H1 (cell line): ENCODE measurements at regions not wholly inside any gene's neighbourhood (a gene's known extent, or its start where the extent isn't known, plus 50 kb on each side); places are given as distances from the start of the nearest gene placed in this dataset.

Experiments used
- CTCF ChIA-PET: fragments of 300-600 bp; sonication (Branson Sonifier 250); formaldehyde crosslinking; loops from one replicate; lab custom pipeline; 2021; ENCODE audit not compliant: partially characterized antibody; lab: Charles Lee
- POLR2A ChIA-PET: fragments of 300-600 bp; sonication (Branson Sonifier 250); formaldehyde crosslinking; loops from one replicate; lab custom pipeline; 2021; ENCODE audit warnings: inconsistent platforms; ENCODE audit not compliant: partially characterized antibody; lab: Charles Lee
- DNase-seq, 2 experiments: peaks; one replicate each; pipeline versions ENCODE4 v3.0.0 to v3.0.0-alpha.2; 2010 to 2022; ENCODE audit warnings: low spot score in 2 of 2, low read depth in 1 of 2, mixed read lengths in 1 of 2
- FAIRE-seq: peaks from 2 replicates; lab custom pipeline; 2011; peaks lifted over from hg19 to GRCh38; lab: Jason Lieb, UNC
- H2AFZ ChIP-seq: 2 replicates; pipeline ENCODE4 v1.8.1; 2012; ENCODE audit warnings: low read length, inconsistent platforms
- H2AK5ac ChIP-seq: 2 replicates; pipeline ENCODE4 v1.6.1; 2013; ENCODE audit warnings: low read depth, low read length
- H2BK120ac ChIP-seq: replicated peaks from 2 replicates; pipeline ENCODE3; 2013; ENCODE audit warnings: low read depth, low read length, inconsistent platforms
- H2BK12ac ChIP-seq: 2 replicates; pipeline ENCODE4 v1.6.1; 2013; ENCODE audit warnings: low read depth, low read length
- H2BK15ac ChIP-seq: 2 replicates; pipeline ENCODE4 v1.6.1; 2013; ENCODE audit warnings: low read length
- H2BK20ac ChIP-seq: 2 replicates; pipeline ENCODE4 v1.6.1; 2013; ENCODE audit warnings: low read length
- H2BK5ac ChIP-seq: 2 replicates; pipeline ENCODE4 v1.6.1; 2013; ENCODE audit warnings: low read depth, low read length
- H3K14ac ChIP-seq: 2 replicates; pipeline ENCODE4 v1.6.1; 2013; ENCODE audit warnings: inconsistent platforms; ENCODE audit not compliant: insufficient read length
- H3K18ac ChIP-seq: 2 replicates; pipeline ENCODE4 v1.6.1; 2013; ENCODE audit warnings: low read length; ENCODE audit errors: extremely low read depth
- H3K23ac ChIP-seq: 2 replicates; pipeline ENCODE4 v1.6.1; 2013; ENCODE audit warnings: inconsistent platforms; ENCODE audit not compliant: insufficient read length
- H3K23me2 ChIP-seq: 2 replicates; pipeline ENCODE4 v1.6.1; 2013; ENCODE audit warnings: low read depth, low read length
- H3K27ac ChIP-seq: 2 replicates; pipeline ENCODE4 v1.6.1; 2011; ENCODE audit warnings: low read depth, low read length, inconsistent platforms
- H3K27me3 ChIP-seq, 4 experiments: replicated peaks in 1 of 4; 1 replicate in 1 of 4; 2 replicates in 3 of 4; pipeline versions ENCODE4 v1.6.1 to v1.8.1; 2011 to 2013; ENCODE audit warnings: low read length in 3 of 4, mild to moderate bottlenecking in 3 of 4, inconsistent platforms in 2 of 4, mixed read lengths in 2 of 4, moderate library complexity in 1 of 4; ENCODE audit not compliant: control insufficient read depth in 3 of 4, insufficient read depth in 3 of 4; ENCODE audit errors: extremely low read depth in 1 of 4
- H3K36me3 ChIP-seq, 4 experiments: 2 replicates each; pipeline versions ENCODE4 v1.6.1 to v1.8.1; 2011 to 2013; ENCODE audit warnings: mild to moderate bottlenecking in 4 of 4, low read length in 3 of 4, moderate library complexity in 2 of 4, control low read depth in 1 of 4, inconsistent platforms in 1 of 4; ENCODE audit not compliant: insufficient read depth in 4 of 4, control insufficient read depth in 2 of 4
- H3K4ac ChIP-seq: replicated peaks from 2 replicates; pipeline ENCODE3; 2013; ENCODE audit warnings: low read length, low read depth, mixed read lengths, inconsistent platforms; ENCODE audit not compliant: insufficient read length
- H3K4me1 ChIP-seq, 4 experiments: replicated peaks in 1 of 4; 1 replicate in 1 of 4; 2 replicates in 3 of 4; pipeline versions ENCODE4 v1.6.1 to v1.8.1; 2011 to 2013; ENCODE audit warnings: low read length in 3 of 4, inconsistent platforms in 2 of 4, mixed read lengths in 1 of 4; ENCODE audit not compliant: insufficient read depth in 4 of 4, control insufficient read depth in 3 of 4
- H3K4me2 ChIP-seq, 2 experiments: 2 replicates each; pipeline versions ENCODE4 v1.6.1 to v1.8.1; 2011 to 2013; ENCODE audit warnings: low read depth in 2 of 2, low read length in 2 of 2, control low read depth in 1 of 2, inconsistent platforms in 1 of 2, mild to moderate bottlenecking in 1 of 2; ENCODE audit not compliant: insufficient read depth in 1 of 2
- H3K4me3 ChIP-seq, 4 experiments: fragments of 200-600, 300-600 bp in 1 of 4; sonication (generic), shearing (Covaris generic), sonication (Bioruptor Twin) in 1 of 4; 2 replicates each; pipeline versions ENCODE4 v1.5.1 to v1.8.1; 2011 to 2016; ENCODE audit warnings: low read length in 4 of 4, low read depth in 3 of 4, control low read depth in 2 of 4, inconsistent platforms in 2 of 4, mild to moderate bottlenecking in 2 of 4, mixed read lengths in 1 of 4, moderate library complexity in 1 of 4; ENCODE audit not compliant: insufficient read depth in 2 of 4; ENCODE audit errors: extremely low read depth in 1 of 4
- H3K56ac ChIP-seq: replicated peaks from 2 replicates; pipeline ENCODE3; 2013; ENCODE audit warnings: low read depth, mild to moderate bottlenecking, mixed read lengths, low read length, inconsistent platforms; ENCODE audit not compliant: insufficient read length
- H3K79me1 ChIP-seq: 2 replicates; pipeline ENCODE4 v1.6.1; 2013; ENCODE audit warnings: low read depth, low read length, control low read depth
- H3K79me2 ChIP-seq, 2 experiments: 2 replicates each; pipeline versions ENCODE4 v1.6.1 to v1.8.1; 2012 to 2013; ENCODE audit warnings: low read length in 2 of 2, mild to moderate bottlenecking in 2 of 2, inconsistent platforms in 1 of 2; ENCODE audit not compliant: insufficient read depth in 2 of 2, control insufficient read depth in 1 of 2
- H3K9ac ChIP-seq, 4 experiments: replicated peaks in 1 of 4; 1 replicate in 1 of 4; 2 replicates in 3 of 4; pipeline versions ENCODE4 v1.6.1 to v1.8.1; 2011 to 2013; ENCODE audit warnings: low read depth in 3 of 4, low read length in 3 of 4, control low read depth in 2 of 4, mild to moderate bottlenecking in 2 of 4, moderate library complexity in 2 of 4, inconsistent platforms in 1 of 4; ENCODE audit errors: extremely low read depth in 1 of 4
- H3K9me3 ChIP-seq, 2 experiments: 2 replicates each; pipeline versions ENCODE4 v1.6.1 to v1.8.1; 2012 to 2013; ENCODE audit warnings: mild to moderate bottlenecking in 2 of 2, moderate library complexity in 2 of 2, control low read depth in 1 of 2, inconsistent platforms in 1 of 2, low read depth in 1 of 2, low read length in 1 of 2, mixed read lengths in 1 of 2; ENCODE audit not compliant: insufficient read depth in 2 of 2
- H4K20me1 ChIP-seq, 2 experiments: replicated peaks in 1 of 2; 2 replicates each; pipeline versions ENCODE3 to v1.8.1; 2011 to 2013; ENCODE audit warnings: inconsistent platforms in 2 of 2, low read length in 2 of 2, mild to moderate bottlenecking in 1 of 2; ENCODE audit not compliant: insufficient read depth in 2 of 2, control insufficient read depth in 1 of 2
- H4K5ac ChIP-seq: 2 replicates; pipeline ENCODE4 v1.6.1; 2013; ENCODE audit warnings: low read length, low read depth, mixed read lengths, inconsistent platforms; ENCODE audit not compliant: insufficient read length
- H4K8ac ChIP-seq: 2 replicates; pipeline ENCODE4 v1.8.0; 2013; ENCODE audit warnings: mild to moderate bottlenecking, moderate library complexity, low read length, inconsistent platforms; ENCODE audit not compliant: insufficient read depth; ENCODE audit errors: extremely low read depth
- H4K91ac ChIP-seq: replicated peaks from 2 replicates; pipeline ENCODE3; 2013; ENCODE audit warnings: low read length, mixed read lengths, inconsistent platforms; ENCODE audit not compliant: insufficient read length
- CTBP2 ChIP-seq: IDR thresholded peaks from 2 replicates; pipeline ENCODE4 v1.7.0; 2011; ENCODE audit warnings: borderline replicate concordance, mild to moderate bottlenecking, moderate library complexity, mixed read lengths, low read length; ENCODE audit not compliant: insufficient read depth, insufficient read length
- POLR2A ChIP-seq, 2 experiments: IDR thresholded peaks; 1 replicate in 1 of 2; 2 replicates in 1 of 2; pipeline ENCODE4 v1.6.1; 2011; ENCODE audit warnings: low read depth in 2 of 2, low read length in 2 of 2, mild to moderate bottlenecking in 2 of 2; ENCODE audit errors: control extremely low read depth in 1 of 2
- POU5F1 ChIP-seq: IDR thresholded peaks from 2 replicates; pipeline ENCODE4 v1.6.1; 2011; ENCODE audit warnings: low read depth, mild to moderate bottlenecking, low read length, moderate library complexity
- RFX5 ChIP-seq: IDR thresholded peaks from 2 replicates; pipeline ENCODE4 v1.6.1; 2011; ENCODE audit warnings: low read depth, low read length, improper control_type of control experiment, borderline replicate concordance
- SAP30 ChIP-seq: fragments of 300-600 bp; sonication (generic); IDR thresholded peaks from 2 replicates; pipeline ENCODE4 v1.7.1; 2012; ENCODE audit warnings: low read length, moderate library complexity, mild to moderate bottlenecking, inconsistent platforms; ENCODE audit not compliant: insufficient read depth, insufficient replicate concordance
- SP1 ChIP-seq: IDR thresholded peaks from 2 replicates; pipeline ENCODE4 v1.6.1; 2011; ENCODE audit warnings: low read depth, low read length
- SP4 ChIP-seq: IDR thresholded peaks from 2 replicates; pipeline ENCODE4 v1.6.1; 2012; ENCODE audit warnings: low read length, inconsistent platforms
- WGBS, 2 experiments: shearing (Covaris generic) in 1 of 2; methylation state at CpG; one replicate each; pipeline versions ENCODE4 v1.1.6 to v1.1.7; 2013 to 2015; ENCODE audit warnings: low lambda C conversion rate in 2 of 2, mixed read lengths in 2 of 2, inconsistent platforms in 1 of 2, low coverage in 1 of 2, missing lambda C conversion rate in 1 of 2; ENCODE audit not compliant: insufficient replicate concordance in 2 of 2, insufficient coverage in 1 of 2, insufficient read length in 1 of 2; ENCODE audit errors: extremely low coverage in 1 of 2, missing lambda C conversion rate in 1 of 2; 5-methylcytosine and 5-hydroxymethylcytosine counted together

- Histone ChIP-seq H2BK12ac (no peak overlapping the region), H3K27ac (no peak overlapping the region), H3K14ac (no peak overlapping the region), H2AFZ (no peak overlapping the region; the same call in 1 of the 2 replicates), H2BK20ac (no peak overlapping the region), H4K8ac (no peak overlapping the region), H4K20me1 (no peaks in the 10 kb centered on the region), H3K79me1 (no peaks in the 10 kb centered on the region), H3K4me2 (no peak overlapping the region), H3K9ac (no peak overlapping the region), H3K18ac (no peak overlapping the region), H3K27me3 (no peaks in the 10 kb centered on the region), H3K4ac (no peak overlapping the region), H3K23ac (no peak overlapping the region), H3K23me2 (no peaks in the 10 kb centered on the region), H3K9me3 (no peaks in the 10 kb centered on the region), H2BK5ac (no peak overlapping the region), H3K4me1 (no peaks in the 10 kb centered on the region), H2BK15ac (no peak overlapping the region), H2AK5ac (no peak overlapping the region), H3K79me2 (no peaks in the 10 kb centered on the region), H4K91ac (no peak overlapping the region), H4K5ac (no peak overlapping the region), H3K36me3 (no peaks in the 10 kb centered on the region), H3K4me3 (no peak overlapping the region), H3K56ac (no peak overlapping the region), H2BK120ac (no peak overlapping the region)
- POLR2A ChIA-PET = no interaction called here
- DNase-seq (no peak), FAIRE-seq (no peak)
- 88% methylated on average over 7 of the region's 7 CpGs; no CpG with 5 or more reads in 1 of the 2 experiments for WGBS, 2 experiments
- no peak for TF ChIP-seq POLR2A (IDR thresholded peaks at IDR 0.05; ENCODE audit: control extremely low read depth in 1 of 2, low read depth in 2 of 2, low read length in 2 of 2)
- no peak for TF ChIP-seq CTBP2
- TF ChIP-seq SP1 = no peak
- TF ChIP-seq SP4 = no peak
- no peak for TF ChIP-seq SAP30
- TF ChIP-seq RFX5 = no peak
- no peak for TF ChIP-seq POU5F1
- CTCF ChIA-PET = no interaction called here
Measured at GRCh38 chr3:166205158-166205557, 367.9 kb upstream of the BCHE start.
